MV-4-11 (cell line): ENCODE measurements at regions not wholly inside any gene's neighbourhood (a gene's known extent, or its start where the extent isn't known, plus 50 kb on each side); places are given as distances from the start of the nearest gene placed in this dataset.

ENCODE experiments used
- DNase-seq: peaks from one replicate; lab custom pipeline; 2025; lab: John Stamatoyannopoulos, UW

- peak; percentile 74 for DNase-seq
Measured at GRCh38 chr10:10213237-10213636, 804.4 kb upstream of the CELF2 start.

GRCh38 chr10:10222304-10222841 is 795.3 kb upstream of the CELF2 start:
- DNase-seq, result no peak

- DNase-seq, result no peak
Measured at GRCh38 chr10:10223131-10223530, 794.5 kb upstream of the CELF2 start.

GRCh38 chr10:10225136-10225676 is 792.5 kb upstream of the CELF2 start:
- no peak for DNase-seq

GRCh38 chr10:10233229-10233628 is 784.4 kb upstream of the CELF2 start:
- no peak for DNase-seq

- no peak for DNase-seq
Measured at GRCh38 chr10:10235003-10235402, 782.7 kb upstream of the CELF2 start.

- no peak for DNase-seq
Measured at GRCh38 chr10:10247585-10247984, 770.1 kb upstream of the CELF2 start.

GRCh38 chr10:10256860-10257259 is 760.8 kb upstream of the CELF2 start:
- no peak for DNase-seq

GRCh38 chr10:10259013-10259412 is 758.7 kb upstream of the CELF2 start:
- no peak for DNase-seq

GRCh38 chr10:10270126-10271050 is 747.3 kb upstream of the CELF2 start:
- no peak for DNase-seq

- DNase-seq, result no peak
Measured at GRCh38 chr10:10271639-10272192, 746.0 kb upstream of the CELF2 start.

GRCh38 chr10:10273661-10274060 is 744.0 kb upstream of the CELF2 start:
- no peak for DNase-seq

GRCh38 chr10:10279906-10280305 is 737.8 kb upstream of the CELF2 start:
- no peak for DNase-seq

- no peak for DNase-seq
Measured at GRCh38 chr10:10292501-10292900, 725.2 kb upstream of the CELF2 start.

GRCh38 chr10:10293041-10293440 is 724.6 kb upstream of the CELF2 start:
- no peak for DNase-seq

- DNase-seq, result no peak
Measured at GRCh38 chr10:10293481-10293951, 724.2 kb upstream of the CELF2 start.

- DNase-seq, result no peak
Measured at GRCh38 chr10:10294184-10294880, 723.3 kb upstream of the CELF2 start.

GRCh38 chr10:10294881-10295529 is 722.7 kb upstream of the CELF2 start:
- no peak for DNase-seq

GRCh38 chr10:10295537-10295936 is 722.1 kb upstream of the CELF2 start:
- no peak for DNase-seq

- DNase-seq, result no peak
Measured at GRCh38 chr10:10302689-10303088, 715.0 kb upstream of the CELF2 start.

- DNase-seq, result no peak
Measured at GRCh38 chr10:10307036-10307435, 710.6 kb upstream of the CELF2 start.

- DNase-seq, result no peak
Measured at GRCh38 chr10:10307551-10307950, 710.1 kb upstream of the CELF2 start.
